ENCODE measurements at regions not wholly inside any gene's neighbourhood (a gene's known extent, or its start where the extent isn't known, plus 50 kb on each side); places are given as distances from the start of the nearest gene placed in this dataset.

- TF ChIP-seq POLR2A (IDR thresholded peaks at IDR 0.05), result no peak
- TF ChIP-seq CTCF (IDR thresholded peaks at IDR 0.05), result no peak
- TF ChIP-seq POLR2AphosphoS5 (IDR thresholded peaks at IDR 0.05), result no peak
Observed at GRCh38 chr2:239646184-239646583, 245.4 kb upstream of the HDAC4 start.

All from stomach (tissue), 4 donors.